ENCODE measurements at regions not wholly inside any gene's neighbourhood (a gene's known extent, or its start where the extent isn't known, plus 50 kb on each side); places are given as distances from the start of the nearest gene placed in this dataset.

DNA sequence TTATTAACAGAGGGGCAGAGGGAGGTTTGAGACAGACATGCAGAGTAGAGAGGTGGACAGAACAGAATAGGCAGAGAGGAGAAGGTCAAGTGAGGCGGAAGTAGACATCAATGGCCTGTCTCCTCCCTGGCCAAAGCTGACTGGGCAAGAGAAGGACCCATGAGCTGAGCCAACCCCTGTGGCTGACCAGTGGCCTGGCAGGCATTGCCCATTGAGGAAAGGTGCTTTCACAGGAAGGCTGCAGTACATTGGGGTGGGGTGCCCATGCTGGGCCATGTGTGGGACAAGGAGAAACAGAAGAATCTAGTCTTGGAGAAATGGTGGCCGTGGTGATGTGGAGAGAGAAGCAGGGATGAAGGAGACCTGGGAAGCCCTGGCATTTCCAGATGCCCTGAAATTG, 76.0 kb downstream of the MYEOV start:
- Histone ChIP-seq H3K36me3 (ENCODE audit: control insufficient read depth in 4 of 4, insufficient read depth in 4 of 4, low read length in 4 of 4) (peaks cover 0 to 3% (median 0%) of the 10 kb centered on the region in 4 donors), H3K9me3 (ENCODE audit: control insufficient read depth in 4 of 4, insufficient read depth in 3 of 4, low read length in 3 of 4) (peaks cover 0 to 4% (median 0%) of the 10 kb centered on the region in 4 donors), H3K27ac (ENCODE audit: low read depth in 1 of 2, low read length in 1 of 2) (no peak overlapping the region), H3K9ac (ENCODE audit: insufficient read depth in 1 of 2, low read length in 2 of 2) (no peak overlapping the region), H3K4me1 (ENCODE audit: control insufficient read depth in 5 of 5, insufficient read depth in 5 of 5, low read length in 5 of 5) (peaks cover 0 to 25% (median 11%) of the 10 kb centered on the region in 5 donors), H3K27me3 (ENCODE audit: control insufficient read depth in 3 of 3, insufficient read depth in 3 of 3, low read length in 2 of 3) (no peaks in the 10 kb centered on the region), H3K4me3 (no peak overlapping the region)
- ATAC-seq (ENCODE audit: insufficient read depth, low FRiP score), result no peak
- peak in 1 of 3 donors; percentile 7 for DNase-seq
- TF ChIP-seq, protein P1, sequence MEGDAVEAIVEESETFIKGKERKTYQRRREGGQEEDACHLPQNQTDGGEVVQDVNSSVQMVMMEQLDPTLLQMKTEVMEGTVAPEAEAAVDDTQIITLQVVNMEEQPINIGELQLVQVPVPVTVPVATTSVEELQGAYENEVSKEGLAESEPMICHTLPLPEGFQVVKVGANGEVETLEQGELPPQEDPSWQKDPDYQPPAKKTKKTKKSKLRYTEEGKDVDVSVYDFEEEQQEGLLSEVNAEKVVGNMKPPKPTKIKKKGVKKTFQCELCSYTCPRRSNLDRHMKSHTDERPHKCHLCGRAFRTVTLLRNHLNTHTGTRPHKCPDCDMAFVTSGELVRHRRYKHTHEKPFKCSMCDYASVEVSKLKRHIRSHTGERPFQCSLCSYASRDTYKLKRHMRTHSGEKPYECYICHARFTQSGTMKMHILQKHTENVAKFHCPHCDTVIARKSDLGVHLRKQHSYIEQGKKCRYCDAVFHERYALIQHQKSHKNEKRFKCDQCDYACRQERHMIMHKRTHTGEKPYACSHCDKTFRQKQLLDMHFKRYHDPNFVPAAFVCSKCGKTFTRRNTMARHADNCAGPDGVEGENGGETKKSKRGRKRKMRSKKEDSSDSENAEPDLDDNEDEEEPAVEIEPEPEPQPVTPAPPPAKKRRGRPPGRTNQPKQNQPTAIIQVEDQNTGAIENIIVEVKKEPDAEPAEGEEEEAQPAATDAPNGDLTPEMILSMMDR (IDR thresholded peaks at IDR 0.05; ENCODE audit: control extremely low read depth, extremely low read depth), result no peak
- 97 to 99% methylated on average over 2 of the region's 2 CpGs for WGBS, 2 donors

DNA sequence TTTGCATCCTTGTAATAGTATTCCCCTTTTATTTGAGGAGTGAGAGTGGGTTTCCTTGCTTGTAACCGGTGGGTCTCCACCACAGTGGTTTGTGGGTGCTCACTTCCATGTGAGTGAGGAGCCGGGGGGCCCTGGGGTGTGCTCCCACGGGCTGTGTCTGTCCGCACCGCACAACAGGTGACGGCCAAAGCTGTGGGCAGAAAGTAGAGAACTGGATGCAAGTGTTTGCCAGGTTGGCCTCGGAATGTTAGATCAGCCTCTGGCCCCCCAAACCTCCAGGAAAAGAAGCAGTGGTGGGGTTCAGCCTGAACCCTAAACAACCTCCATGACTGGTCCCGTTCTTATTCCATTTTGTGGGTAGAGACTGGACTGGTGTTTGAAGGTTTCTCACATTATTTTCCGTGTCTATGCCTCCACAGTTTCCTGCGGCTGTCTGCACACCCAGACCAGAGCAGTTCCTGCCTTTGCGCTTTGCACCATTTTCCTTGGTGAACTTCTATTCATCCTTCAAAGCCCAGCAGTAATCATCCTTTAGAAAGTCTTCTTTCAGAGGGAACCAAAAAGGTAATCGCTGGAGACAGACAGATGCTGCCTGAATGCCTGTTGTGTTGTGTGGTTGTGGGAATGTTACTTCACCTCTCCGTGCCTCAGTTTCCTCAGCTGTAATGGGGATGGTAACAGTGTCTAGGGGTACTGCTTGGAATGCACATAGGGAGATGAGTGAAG, 77.2 kb downstream of the MYEOV start:
- no peak for ATAC-seq (ENCODE audit: insufficient read depth, low FRiP score)
- H3K9me3 ChIP-seq (ENCODE audit: control insufficient read depth in 4 of 4, insufficient read depth in 3 of 4, low read length in 3 of 4), result peaks cover 0 to 4% (median 0%) of the 10 kb centered on the region in 4 donors
- TF ChIP-seq, protein P1 (IDR thresholded peaks at IDR 0.05; ENCODE audit: control extremely low read depth, extremely low read depth), result no peak
- DNase-seq, result no peak
- no peak overlapping the region for H3K9ac ChIP-seq (ENCODE audit: insufficient read depth in 1 of 2, low read length in 2 of 2)
- H3K4me1 ChIP-seq (ENCODE audit: control insufficient read depth in 5 of 5, insufficient read depth in 5 of 5, low read length in 5 of 5), result peaks cover 0 to 16% (median 11%) of the 10 kb centered on the region in 5 donors
- no peak overlapping the region for H3K27ac ChIP-seq (ENCODE audit: low read depth in 1 of 2, low read length in 1 of 2)
- H3K4me3 ChIP-seq, result no peak overlapping the region
- 95% methylated on average over 13 of the region's 13 CpGs for WGBS, 2 donors
- no peaks in the 10 kb centered on the region for H3K27me3 ChIP-seq (ENCODE audit: control insufficient read depth in 3 of 3, insufficient read depth in 3 of 3, low read length in 2 of 3)
- H3K36me3 ChIP-seq (ENCODE audit: control insufficient read depth in 4 of 4, insufficient read depth in 4 of 4, low read length in 4 of 4), result peaks cover 0 to 3% (median 0%) of the 10 kb centered on the region in 4 donors

DNA sequence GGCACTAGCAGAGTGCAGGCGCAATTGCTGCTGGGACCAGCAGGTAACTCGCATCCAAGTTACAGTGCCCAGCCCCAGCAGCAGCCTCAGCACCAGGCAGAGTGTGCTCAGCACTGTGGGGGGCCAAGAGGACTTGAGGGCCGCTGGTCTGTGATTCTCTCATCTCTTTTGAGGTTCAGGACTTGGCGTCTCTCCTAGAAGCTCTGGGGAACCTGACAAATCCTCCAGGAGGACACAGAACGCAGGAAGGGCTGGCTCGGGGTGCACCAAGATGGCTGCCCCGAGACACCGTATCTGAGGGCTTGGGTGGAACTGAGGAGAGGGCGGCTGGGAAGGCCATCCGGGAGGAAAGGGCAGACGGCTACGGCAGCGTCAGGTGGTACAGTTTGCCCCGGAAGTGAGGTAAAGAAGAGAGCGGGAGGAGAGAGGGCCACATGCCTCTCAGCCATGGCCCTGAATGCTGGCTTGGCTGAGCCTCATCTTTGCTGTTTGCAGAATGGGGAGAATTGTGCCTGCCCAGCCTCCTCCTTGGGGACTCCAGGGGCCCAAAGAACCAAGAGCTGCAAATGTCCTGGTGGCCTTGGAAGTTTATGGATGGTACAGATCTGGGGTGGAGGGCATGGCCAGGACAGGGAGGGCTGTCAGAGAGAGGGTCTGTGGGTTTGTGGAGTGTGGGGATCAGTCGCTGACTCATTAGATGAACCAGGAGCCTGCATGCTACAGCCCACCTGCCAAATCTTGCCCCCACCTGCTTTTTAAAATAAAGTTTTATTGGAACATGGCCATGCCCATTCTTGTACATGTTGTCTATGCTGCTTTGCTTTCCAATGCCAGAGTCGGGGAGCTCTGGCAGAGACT, 78.0 kb downstream of the MYEOV start:
- no peaks in the 10 kb centered on the region for H3K27me3 ChIP-seq (ENCODE audit: control insufficient read depth in 3 of 3, insufficient read depth in 3 of 3, low read length in 2 of 3)
- no peak overlapping the region for H3K27ac ChIP-seq (ENCODE audit: low read depth in 1 of 2, low read length in 1 of 2)
- peak in 1 of 3 donors; percentile 4 for DNase-seq
- no peak overlapping the region for H3K4me3 ChIP-seq
- H3K9ac ChIP-seq (ENCODE audit: insufficient read depth in 1 of 2, low read length in 2 of 2), result no peak overlapping the region
- peaks cover 0 to 18% (median 14%) of the 10 kb centered on the region in 5 donors for H3K4me1 ChIP-seq (ENCODE audit: control insufficient read depth in 5 of 5, insufficient read depth in 5 of 5, low read length in 5 of 5)
- TF ChIP-seq, protein P1 (IDR thresholded peaks at IDR 0.05; ENCODE audit: control extremely low read depth, extremely low read depth), result no peak
- ATAC-seq (ENCODE audit: insufficient read depth, low FRiP score), result no peak
- H3K9me3 ChIP-seq (ENCODE audit: control insufficient read depth in 4 of 4, insufficient read depth in 3 of 4, low read length in 3 of 4), result peaks cover 0 to 4% (median 0%) of the 10 kb centered on the region in 4 donors
- WGBS, 2 donors, result 94 to 95% methylated on average over 17 of the region's 17 CpGs
- peaks cover 0 to 3% (median 0%) of the 10 kb centered on the region in 4 donors for H3K36me3 ChIP-seq (ENCODE audit: control insufficient read depth in 4 of 4, insufficient read depth in 4 of 4, low read length in 4 of 4)

Data from lung (tissue), 11 donors.